ENCODE measurements at regions not wholly inside any gene's neighbourhood (a gene's known extent, or its start where the extent isn't known, plus 50 kb on each side); places are given as distances from the start of the nearest gene placed in this dataset.

- no peak for DNase-seq
These were observed 56.3 kb downstream of the AGTR2 start for GRCh38 chrX:116226665-116227484.

DNA sequence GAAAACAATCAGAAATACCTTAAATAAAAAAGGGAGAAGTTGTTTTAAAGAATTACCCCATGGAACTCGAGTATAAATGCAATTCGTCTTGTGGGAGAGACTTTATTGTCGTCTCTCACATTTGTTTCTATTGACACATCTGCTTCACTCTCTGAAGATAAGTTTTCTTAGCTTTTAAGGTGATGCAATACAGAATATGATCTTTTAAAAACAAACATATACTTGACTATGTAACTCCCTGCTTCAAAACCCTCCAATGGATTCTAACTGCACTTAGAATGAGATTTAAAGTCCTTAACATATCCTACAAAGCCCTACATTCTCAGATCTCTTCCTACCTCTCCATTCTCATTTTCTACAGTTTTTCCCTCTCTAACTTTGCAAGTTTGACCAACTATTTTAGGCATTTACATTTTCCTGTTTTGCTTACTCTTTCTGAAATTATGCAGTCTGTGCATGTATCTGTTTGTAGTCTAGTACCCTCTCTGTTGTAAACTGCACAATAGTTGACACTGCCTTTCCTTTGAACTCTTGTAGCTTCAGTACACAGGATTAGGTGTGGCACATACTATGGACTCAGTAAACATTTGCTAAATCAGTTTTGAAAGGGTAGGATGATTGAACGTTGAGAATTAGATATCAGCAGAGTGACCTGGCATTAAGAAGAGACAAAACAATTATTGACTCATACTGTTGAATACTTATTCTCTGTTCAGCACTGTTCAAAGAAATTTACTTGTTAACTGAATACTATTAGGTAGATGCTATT lies 59.8 kb downstream of the AGTR2 start:
- no peak for DNase-seq

GRCh38 chrX:116232833-116233232 lies 62.3 kb downstream of the AGTR2 start:
- no peak for DNase-seq

GRCh38 chrX:116236666-116237065 lies 66.1 kb downstream of the AGTR2 start:
- DNase-seq = no peak

DNA sequence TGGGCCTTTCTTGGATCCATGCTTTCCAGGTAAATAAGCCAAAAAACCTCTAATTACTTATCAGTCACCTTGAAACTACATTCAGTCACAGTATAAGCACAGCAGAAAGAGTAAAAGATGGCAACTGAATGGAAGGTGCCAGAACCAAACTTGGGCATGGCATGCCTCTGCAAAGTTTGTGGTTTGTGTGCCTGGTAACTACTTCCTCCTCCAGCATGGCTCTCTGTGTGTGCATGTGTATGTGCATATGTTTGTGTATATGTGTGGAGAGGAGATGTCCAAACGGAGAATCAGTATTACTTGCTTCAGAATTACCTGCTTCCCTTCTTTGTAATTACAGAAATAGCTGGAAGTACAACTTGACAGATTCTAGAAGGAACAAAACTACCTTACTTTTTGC lies 67.5 kb downstream of the AGTR2 start:
- DNase-seq = no peak

GRCh38 chrX:116238567-116239255 lies 68.2 kb downstream of the AGTR2 start:
- peak in 1 of 2 experiments; percentile 12 for DNase-seq

- no peak for DNase-seq
These were observed 69.6 kb downstream of the AGTR2 start for GRCh38 chrX:116239944-116240840.

GRCh38 chrX:116241001-116241400 lies 70.5 kb downstream of the AGTR2 start:
- DNase-seq = no peak

- no peak for DNase-seq
These were observed 72.5 kb downstream of the AGTR2 start for GRCh38 chrX:116243039-116243438.

DNA sequence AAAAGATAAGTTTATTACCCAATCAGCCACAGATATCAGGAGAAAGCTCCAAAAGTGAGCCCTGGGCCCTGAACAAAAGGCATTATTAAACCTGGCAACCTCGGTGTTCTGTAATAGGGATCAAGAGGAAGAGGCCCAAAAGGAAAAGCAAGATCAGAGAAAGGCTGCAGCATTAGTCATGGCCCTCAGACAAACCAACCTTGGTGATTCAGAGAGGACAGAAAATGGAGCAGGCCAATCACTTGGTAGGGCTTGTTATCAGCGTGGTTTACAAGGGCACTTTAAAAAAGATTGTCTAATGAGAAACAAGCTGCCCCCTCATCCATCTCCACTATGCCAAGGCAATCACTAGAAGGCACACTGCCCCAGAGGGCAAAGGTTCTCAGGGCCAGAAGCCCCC lies 75.7 kb downstream of the AGTR2 start:
- no peak for DNase-seq

DNA sequence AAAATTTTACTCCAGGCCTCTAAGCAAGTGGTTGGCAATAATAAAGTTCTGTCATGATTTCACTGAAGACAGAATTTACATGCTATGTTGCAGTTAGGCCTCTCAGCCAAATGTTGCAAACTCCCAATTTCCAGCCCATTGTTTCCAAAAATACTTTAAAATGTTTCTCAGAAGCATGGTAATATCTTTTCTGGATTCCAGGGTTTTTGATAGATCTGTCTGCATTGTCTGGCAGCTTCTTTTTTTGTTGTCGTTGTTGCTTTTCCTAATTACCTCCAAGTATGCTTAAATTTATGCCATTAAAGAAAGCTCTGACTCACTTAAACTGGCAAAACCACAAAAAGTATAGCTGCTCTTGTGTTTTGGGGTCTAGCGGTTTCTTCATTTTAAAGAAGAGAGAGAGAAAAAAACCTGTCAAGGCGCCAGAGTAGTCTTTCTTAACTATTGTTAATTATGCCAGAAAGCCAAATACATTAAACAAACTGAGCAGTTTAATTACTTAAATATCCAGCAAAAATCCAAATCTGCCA lies 97.0 kb downstream of the AGTR2 start:
- no peak for DNase-seq

DNA sequence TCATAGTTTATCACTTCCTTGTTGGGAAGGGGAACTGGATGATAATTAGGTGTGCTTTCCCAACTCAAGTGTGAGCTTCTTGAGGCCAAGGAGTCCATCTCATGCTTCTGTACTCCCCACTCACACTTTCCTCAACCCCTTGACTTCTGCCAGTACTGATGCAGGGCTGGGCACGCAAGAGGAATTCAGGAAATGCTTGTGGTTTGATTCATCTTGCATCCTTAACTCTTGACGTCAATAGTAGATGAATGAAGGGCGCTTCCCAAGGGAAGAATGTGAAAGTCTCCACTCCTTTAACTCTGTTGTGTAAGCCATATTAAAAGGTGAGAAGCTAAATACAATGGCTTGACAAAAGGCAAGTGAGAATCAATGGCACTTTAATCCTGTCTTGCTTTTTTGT lies 101.8 kb downstream of the AGTR2 start:
- DNase-seq = no peak

- peak in 1 of 2 experiments; percentile 68 for DNase-seq
These were observed 102.3 kb downstream of the AGTR2 start for GRCh38 chrX:116272861-116273260.

DNA sequence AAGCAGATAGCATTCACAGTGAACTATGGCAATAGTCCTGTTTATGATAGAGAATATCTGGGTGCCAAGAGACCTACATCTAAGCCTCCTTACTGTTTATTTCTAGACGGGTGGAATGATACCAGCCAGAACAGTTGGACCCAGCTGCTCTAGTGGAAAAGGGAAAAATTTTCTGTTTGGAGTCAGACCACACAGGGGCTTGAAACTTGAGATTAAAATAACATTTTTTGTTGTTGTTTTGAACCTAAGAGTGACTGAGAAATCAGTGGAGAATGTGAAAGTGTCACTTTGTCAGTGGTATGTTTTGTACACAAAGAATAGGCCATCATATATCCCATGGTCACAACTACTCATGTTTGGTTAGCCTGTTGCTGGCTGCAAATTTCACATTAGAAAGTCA lies 105.7 kb downstream of the AGTR2 start:
- no peak for DNase-seq

- DNase-seq = peak in 1 of 2 experiments; percentile 62
These were observed 107.0 kb downstream of the AGTR2 start for GRCh38 chrX:116277351-116278225.

- DNase-seq = no peak
These were observed 108.3 kb downstream of the AGTR2 start for GRCh38 chrX:116278826-116279225.

GRCh38 chrX:116281106-116281505 lies 110.6 kb downstream of the AGTR2 start:
- no peak for DNase-seq

GRCh38 chrX:116282751-116283150 lies 112.2 kb downstream of the AGTR2 start:
- DNase-seq = no peak

GRCh38 chrX:116284400-116284799 lies 113.9 kb downstream of the AGTR2 start:
- DNase-seq = no peak

DNA sequence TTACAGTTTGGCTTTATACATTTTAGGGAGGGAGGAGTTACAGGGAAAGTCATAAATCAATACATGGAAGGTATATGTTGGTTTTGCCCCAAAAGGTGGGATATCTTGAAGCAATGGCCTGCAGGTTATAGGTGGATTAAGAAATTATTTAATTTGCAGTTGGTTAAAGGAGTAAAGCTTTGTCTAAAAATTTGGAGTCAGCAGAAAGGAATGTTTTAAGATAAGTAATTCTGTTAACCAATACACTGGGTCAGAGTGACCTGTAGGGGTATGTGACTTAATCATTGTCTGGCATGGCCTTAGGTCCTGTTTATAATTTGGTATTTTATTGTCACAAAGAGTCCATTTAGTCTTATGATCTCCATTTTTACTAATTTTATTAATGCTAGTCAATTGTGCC lies 115.0 kb downstream of the AGTR2 start:
- DNase-seq = no peak

DNA sequence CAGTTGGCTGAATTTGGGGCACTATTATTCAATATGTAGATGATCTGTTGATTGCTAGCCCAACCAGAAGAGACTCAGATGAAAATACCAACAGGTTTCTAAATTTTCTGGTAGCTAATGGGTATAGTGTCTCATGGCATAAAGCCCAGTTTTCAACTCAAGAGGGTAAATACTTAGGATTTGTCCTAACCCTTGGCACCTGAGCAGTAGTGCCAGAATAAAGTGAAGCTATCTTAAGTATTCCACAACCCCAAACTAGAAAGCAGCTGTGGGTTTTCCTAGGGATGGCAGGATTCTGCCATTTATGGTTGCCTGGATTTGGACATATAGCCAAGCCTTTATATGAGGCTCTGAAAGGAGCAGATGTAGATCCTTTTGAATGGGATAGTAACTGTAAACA lies 119.0 kb downstream of the AGTR2 start:
- peak in 1 of 2 experiments; percentile 52 for DNase-seq

All from NCI-H524 (cell line).